ENCODE measurements at regions not wholly inside any gene's neighbourhood (a gene's known extent, or its start where the extent isn't known, plus 50 kb on each side); places are given as distances from the start of the nearest gene placed in this dataset.

DNA sequence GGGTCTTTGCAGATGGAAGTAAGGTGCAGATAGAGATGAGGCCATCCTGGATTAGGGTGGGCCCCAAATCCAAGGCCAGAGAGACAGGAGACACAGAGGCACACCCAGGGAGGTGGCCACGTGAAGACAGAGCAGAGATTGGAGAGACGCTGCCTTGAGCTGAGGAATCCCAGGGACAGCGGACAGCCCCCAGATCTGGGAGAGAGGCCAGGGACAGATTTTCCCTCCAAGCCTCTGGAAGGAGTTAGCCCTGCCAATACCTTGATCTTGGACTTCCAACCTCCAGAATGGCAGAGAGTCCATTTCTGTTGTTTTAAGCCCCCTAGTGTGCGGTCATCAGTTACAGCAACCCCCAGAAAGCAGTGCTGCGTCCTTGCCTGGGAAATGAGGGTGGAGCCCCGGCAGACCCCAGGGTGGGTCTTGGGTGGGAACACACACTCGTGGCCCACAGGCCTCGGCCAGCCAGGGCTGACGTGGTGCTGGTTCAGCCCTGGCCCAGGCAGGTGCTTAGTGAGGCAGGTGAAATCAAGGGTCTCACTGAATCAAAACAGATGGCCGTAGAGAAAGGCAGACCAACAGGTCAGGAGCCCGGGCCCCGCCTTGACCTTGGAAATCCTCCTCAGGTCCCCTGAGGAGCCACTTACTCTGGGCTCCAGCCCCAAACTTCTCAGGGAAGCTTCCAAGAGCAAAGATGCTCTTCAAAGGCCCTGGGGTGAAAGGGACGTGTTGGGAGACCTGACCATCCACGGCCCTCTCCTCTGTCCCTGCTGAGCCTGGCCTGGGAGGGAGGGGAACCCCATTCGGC is 169.3 kb downstream of the RBFOX3 start:
- no peak for DNase-seq

DNA sequence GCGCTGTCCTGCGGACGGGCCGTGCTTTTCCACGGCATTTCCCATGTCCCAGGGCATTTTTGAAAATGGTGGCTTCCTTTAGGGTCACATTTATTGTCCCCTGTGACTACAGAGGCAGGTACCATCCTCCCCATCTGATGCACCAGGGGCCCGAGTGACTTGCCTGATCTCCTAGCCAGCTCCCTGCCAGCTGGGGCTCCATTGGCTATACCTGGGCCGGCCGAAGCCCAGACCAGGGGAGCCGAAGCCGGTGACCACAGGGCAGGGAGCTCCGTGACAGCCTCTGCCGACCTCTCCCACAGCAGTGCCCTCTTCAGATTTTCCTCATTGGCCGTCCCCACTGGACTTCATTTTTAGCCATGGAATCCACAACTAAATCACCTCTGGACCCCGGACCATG is 170.6 kb downstream of the RBFOX3 start:
- DNase-seq, result no peak

DNA sequence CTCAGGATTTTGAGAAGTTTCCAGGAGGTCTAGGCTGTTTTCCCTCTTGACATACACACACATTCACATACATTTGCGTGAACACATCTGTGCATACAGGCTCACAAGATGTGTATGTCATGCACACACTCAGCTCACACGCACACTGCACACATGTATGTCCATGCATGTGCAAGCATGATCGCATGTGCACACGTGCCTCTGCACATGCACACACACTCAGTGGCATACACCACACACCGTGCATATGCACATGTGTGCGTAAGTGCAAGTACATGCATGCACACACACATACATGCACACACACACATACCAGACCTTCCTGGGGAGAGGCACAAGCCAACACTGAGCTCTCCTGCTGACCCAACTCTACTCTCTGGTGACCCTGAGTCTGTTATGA is 171.4 kb downstream of the RBFOX3 start:
- DNase-seq, result no peak

DNA sequence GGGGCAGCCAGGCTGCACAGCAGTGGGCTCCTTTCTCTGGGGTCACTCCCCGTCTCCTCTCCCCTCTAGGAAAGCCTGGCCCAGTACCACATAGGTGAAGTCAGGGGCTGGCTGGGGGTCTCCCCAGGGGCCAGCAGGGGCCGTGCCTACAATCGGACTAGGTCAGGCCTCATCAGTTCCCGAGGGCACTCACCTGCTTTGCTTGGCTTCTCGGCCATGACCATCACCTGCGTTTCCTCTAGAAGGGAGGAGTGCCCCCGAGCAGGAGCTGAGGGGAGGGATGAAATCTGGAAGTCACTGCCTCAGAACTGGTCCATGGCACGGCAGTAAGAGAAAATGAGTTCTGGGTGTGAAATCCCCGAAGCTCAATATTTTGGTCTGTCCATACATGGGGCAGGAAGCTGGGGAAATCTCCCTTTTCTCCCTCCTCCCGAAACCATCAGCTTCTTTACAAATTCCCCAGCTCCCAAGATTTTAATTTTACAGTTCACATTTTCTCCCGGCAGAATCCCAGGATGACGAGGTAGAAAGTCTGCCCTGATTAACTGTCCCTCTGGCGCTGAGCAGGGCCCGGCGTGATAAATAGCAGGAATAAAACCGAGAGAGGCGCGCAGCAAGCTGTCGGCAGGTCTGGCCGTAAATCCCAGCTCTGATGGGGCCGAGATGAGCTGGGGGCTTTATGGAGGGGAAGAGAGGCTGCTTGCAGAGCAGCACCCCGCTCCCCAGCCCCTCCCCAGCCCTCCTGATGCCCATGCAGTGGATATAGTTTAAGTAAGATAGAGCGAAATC is 172.1 kb downstream of the RBFOX3 start:
- DNase-seq, result no peak

DNA sequence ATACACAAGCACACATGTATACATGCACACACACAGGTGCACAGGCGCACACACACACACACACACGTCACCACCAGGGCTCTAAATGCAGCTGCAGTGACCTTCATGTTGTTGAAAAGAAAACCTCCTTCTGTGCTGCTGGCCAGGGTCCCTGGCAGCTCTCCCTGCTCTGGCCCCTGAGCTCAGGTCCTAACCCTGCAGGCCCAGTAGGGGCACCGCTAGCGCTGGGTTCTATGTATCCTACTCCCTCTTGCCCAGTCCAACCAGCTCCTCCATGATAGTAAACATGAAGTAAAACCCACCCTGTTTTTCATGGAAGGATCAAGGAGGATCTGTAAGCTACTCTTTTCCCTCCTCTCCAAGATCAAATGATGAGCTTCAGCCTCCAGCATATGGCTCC is 172.8 kb downstream of the RBFOX3 start:
- DNase-seq, result no peak

DNA sequence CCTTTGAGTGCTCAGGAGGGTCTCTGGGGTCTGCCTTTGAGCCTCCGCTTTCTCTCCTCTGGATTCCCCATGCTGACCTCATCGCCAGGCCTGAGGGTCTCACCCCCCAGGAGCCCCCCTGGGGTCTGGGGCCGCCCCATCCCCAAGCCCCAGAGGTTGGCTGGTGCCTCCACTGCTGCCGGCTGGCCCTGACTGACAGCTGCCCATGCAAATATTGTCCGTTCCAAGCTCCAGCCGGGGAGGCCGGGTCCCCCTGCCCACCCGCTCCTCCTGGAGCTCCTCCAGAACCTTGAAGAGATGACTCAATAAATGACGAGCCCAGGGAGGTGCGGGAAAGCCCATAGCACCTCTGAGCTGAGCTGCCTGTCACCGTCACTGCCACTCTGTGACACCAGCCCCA is 173.8 kb downstream of the RBFOX3 start:
- DNase-seq, result no peak

DNA sequence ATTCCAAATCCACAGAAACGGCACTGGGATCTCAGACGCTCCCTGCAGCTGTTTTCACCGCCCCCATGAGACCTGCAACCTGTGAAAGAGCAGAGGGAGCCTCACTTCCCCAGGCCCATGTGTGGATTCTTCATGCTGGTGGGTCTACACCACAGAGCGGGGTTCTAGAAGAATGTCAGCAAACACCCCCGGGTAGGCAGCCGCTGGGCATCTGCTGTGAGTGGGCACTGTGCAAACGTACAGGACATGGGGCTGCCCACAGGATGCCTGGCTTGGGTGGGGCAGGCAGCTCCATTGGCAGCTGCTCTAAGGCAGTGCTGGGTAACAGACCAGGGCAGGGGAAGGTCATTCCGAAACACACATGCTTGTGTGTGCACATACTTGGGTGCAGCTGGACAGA is 174.9 kb downstream of the RBFOX3 start:
- DNase-seq, result no peak

DNA sequence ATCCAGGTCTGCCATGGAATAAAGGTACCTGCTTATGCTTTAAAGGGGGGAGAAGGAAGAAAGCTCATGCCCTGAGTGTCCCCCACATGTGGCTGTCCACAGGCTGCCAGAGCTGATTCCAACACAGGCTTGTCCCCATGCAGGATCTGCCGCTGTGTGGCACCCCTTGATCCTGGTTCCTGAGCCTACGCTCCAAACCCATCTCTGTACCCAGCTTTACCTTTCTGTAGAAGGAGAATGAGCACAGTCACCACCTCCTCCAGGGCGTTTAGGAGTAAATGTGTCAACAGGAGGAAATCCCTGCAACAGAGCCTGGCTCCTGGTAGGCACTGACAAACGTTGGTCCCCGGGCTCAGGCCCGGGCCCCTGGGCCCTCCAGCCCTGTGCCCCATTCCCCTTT is 175.6 kb downstream of the RBFOX3 start:
- no peak for DNase-seq

DNA sequence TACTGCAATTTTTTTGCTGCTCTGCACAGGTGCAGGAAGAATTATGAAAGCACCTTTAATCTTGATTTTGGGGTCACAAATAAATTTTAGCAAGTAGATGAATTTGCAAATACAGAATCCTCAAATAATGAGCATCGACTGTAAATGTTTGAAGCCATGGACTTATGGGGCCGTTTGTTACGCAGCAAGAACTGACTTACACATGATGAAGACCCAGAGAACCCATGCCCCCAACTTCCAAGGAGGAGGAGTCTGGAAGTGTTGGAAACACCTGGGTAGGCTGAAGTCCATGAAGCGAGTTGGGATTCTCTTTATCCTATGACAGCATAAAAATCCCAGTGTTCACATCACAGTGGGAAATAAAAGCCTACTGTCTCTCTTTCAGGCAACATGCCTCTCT is 176.6 kb downstream of the RBFOX3 start:
- no peak for DNase-seq

DNA sequence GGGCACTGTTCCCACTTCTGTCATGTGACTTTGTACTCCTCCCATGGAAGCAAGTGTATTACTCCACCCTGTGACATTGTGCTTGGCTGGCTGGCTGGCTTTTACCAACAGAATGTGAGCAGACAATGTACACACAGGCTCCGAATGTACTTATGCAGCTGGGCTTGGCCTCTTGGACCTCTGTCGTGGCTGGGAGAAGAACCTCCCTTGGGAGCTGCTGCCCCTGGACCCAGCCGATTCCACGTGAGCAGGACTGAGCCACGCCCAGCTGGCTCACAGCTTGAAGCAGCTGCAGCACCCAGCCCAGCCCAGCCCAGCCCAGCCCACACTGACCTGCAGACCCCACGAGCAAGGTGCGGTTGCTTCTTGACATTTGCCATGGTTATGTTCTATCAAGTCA is 177.5 kb downstream of the RBFOX3 start:
- DNase-seq, result no peak

DNA sequence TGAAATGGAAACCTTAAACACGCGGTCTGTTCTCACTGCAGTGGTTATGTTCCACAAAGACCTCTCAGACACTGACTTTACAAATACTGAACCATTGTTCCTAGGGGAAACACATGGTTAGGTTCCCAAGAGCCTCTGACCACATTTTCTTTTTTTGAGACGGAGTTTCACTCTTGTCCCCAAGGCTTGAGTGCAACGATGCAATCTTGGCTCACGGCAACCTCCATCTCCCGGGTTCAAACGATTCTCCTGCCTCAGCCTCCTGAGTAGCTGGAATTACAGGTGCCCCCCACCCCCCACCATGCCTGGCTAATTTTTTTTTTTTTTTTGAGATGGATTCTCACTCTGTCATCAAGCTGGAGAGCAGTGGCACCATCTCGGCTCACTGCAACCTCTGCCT is 179.7 kb downstream of the RBFOX3 start:
- no peak for DNase-seq

DNA sequence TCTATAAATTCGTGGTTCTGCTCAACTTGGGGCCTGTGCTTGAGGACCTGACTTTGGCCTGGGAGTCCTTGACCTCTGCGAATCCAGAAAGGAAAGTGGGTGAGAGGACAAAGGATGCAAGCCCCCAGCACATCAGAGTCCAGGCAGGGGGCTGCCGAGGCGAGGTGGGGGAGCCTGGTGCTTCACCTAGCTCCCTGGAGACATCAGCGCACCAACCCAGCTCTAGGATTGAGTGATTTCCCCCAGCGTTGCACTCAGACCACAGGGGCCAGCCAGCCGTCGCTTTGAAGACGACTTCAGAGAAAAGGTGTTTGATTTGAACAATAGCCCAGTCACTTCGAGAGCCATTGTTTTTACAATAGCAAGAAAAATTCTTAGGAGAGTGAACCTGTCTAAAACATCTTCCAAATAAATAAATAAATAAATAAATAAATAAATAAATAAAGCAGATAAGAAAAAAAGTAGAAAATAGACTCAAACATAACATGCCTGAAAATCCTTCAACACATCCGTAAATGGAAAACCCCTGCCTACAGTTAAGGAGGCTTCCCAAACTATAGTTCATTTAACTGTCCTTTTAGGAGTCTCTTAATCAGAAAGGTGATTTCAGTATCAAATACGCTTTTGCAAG is 180.9 kb downstream of the RBFOX3 start:
- DNase-seq, result no peak

DNA sequence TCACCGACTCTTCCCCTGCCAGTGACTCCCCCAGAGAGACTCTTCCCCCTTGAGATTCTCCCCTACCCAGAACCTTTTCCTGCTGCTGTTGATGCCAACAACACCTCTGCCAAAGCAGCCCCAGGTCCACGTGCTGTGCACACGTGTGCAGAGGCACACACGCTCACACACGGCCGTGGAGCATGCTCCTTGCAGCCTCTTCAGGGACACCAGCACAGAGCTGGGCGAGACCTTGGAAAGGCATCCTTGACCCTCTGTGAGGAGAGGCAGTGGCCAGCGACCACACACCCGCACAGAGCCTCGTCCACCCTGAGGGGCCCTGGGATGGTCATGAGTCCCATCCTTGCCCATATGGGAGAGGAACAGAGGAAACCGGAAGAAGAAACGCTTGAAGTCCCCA is 181.9 kb downstream of the RBFOX3 start:
- DNase-seq, result no peak

DNA sequence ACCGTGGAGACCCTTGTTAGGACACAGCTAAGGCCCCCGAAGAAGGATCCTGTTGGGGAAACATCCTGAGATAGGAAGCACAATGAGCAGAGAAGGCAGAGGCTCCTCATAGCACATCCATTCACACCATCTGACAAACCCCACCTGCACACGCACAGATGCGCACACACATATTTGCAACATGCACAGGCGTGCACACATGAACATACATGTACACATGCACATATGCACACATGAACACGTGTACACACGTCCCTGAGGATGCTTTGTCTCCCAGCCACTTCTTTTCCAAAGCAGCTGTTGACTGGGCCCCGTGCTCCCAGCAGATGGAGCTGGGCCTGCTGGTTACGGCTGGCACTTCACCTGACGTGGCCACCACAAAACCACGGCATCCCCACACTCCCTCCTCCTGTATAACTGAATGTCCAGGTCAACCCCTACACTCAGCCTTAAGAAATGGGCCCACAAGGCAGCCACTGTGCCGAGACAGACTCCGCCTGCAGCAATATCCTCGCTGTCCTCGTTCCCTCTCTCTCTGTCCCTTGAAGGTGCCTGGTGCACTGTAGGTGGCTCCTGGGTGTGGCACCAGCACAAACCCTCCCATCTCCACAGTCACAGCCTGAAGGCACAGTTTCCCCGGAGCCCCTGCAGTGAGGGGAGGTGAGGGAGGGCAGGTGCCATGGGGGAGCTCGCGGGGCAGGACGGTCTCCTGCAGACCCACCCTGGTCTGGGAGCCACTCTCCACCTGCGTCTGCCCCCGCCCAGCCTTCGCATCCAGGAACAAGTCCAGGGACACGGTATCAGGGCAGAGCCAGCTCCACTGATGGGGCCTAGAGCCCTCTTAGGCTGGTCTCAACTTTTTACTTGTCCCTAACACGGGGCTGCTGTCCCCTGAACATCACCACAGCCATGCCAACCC is 183.0 kb downstream of the RBFOX3 start:
- DNase-seq, result no peak

DNA sequence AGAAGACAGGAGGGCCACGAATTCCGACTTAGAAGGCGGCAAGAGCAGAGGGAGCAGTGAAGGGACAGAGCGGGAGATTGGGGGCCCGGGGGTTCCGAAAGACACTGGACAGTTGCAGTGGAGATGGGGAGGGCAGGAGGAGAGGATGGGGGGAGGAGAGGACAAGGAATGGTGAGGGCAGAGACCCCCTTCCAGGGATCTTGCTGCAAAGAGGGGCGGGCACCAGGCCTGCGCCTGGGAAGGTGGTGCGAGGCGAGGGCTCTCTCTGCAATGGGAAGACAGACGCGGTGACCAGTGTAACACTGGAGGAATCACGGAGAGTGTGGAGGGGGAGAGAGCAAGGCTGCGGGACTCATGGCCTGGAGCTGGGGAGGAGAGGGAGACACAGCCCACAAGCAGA is 185.2 kb downstream of the RBFOX3 start:
- no peak for DNase-seq

DNA sequence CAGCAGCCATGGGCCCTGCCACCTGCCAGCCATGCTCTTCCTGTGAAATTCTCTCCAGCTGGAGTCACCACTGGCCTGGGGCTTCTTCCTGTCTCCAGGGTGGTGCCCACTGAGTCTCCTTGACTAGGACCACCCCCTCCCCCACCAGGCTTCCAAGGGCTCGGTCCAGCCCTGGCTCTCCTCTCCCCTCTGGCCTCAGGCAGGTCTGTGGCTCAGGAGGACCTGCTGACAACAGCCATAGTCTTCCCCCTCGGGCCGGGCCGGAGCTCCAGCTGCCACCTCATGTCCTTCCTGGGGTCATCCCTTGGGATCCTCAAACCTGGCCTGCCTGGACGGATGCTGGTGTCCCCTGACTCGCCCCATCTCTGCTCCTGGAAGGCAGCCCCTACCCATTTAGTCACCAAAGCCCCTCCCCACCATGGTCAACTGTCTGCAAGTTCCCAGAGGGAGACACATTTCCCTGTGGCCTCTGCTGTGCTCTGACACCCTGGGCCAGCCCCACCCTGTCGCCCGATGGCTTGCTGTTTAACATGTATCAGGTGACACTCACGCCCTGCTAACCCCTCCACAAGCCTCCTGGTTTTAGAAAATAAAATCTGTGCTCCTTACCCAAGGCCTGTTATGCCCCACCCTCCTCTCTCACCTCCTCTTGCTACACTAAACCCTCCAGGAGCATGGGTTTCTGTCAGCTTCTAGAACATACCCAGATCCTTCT is 186.2 kb downstream of the RBFOX3 start:
- DNase-seq, result no peak

DNA sequence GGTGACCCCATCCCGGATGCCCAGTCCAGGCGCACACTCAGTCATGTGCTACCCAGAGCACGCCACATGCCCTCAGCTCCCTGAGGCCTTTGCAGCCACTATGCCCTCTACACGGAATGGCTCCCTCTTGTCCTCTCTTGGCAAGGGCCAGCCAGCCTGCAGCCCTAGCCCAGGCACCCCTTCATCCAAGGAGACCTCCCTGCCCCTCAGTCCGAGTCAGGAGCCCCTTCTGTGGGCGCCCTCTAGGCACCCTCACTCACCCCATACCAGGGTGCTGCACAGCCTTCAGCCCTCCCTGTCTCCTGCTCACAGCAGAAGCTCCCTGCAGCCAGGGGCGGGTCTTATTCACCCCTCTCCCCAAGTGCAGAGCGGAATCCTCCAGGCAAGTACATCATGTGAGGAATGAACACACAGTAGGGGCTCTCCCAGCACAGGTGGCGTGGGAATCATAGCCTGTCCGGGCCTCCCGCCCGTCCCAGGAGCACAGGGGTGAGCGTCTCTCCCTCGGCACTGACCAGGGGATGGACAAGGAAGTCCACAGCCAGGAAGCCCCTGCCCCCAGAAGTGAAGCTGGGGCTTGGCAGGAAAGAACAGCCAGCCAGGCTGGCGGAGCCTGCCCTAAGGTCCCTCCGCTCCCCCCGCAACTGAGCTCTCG is 186.9 kb downstream of the RBFOX3 start:
- DNase-seq, result no peak

DNA sequence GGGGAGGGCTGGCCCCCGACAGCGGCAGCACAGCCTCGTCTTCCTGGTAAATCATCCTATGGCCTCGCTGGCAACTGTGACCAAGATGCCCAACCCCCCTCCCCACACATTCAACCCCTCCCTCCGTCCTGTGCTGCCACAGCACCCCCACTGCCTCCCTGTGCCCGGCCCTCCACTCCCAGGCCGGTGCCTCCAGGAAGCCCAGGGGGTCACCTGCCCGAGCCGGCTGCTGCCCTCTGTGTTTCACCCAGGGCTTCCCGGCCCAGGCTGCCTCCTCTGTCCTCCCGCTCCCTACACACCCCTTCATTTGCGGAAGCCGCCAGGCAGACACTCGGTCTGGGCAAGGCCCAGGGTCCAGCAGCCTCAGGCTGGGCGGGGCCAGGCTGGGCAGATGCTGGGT is 188.6 kb downstream of the RBFOX3 start:
- no peak for DNase-seq

DNA sequence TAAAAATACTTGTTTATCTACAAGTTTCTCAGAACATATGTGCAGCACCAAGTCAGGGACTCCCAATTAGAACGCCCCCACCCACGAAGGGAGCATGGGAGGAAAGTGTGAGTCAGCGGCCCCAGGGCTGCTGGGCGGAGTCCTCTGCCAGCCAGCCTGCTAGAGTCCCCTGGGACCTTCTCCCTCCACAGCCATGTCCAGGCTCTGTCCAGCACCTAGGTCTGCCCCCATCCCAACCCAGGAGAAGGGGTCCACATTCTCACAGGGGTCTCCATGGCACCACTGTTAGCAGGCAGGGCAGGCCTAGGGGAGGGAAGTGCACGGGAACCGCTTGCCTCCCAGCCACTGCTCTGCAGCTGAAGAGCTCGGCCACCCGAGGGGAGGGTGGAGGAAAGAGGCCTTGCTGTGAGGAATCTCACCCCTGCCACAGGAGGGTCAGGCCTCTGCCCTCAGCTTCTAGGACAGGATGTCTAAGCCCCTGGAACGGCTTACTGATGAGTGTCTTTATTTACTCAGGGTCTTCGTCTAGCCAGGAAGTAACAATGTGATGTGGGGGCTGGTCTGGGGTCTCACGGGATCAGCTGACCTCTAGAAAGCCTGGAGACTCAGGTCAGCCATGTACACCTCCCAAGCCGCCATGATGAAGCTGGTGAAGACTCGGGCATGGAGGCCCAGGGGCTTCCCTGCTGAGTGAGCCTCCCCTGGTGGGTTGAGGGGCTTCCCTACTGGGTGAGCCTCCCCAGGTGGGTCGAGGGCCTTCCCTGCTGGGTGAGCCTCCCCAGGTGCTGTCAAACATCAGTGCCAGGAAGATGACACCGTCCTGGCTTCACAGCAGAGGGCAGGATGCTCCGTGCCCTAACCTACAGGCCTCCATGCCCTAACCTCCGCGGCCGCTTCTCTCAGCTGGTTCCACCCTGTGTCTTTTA is 190.3 kb downstream of the RBFOX3 start:
- no peak for DNase-seq

DNA sequence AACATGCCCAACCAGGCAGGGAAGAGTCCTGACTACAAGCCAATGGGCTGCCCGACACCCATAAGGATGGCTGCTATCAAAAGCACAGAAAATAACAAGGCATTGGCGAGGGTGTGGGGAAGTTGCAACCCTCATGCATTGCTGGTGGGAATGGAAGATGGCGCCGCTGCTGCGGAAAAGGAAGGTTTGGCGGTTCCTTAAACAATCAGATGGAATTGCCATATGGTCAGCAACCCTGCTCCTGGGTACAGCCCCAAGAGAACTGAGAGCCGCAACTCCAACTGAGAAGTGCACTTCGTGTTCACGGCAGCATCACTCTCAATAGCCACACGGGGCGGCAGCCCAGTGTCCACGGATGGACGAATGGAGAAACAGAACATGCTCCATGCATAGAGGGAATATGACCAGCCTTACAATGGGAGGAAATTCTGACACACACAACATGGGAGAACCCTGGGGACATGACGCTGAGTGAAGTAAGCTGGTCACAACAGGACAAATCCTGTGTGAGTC is 193.3 kb downstream of the RBFOX3 start:
- DNase-seq, result no peak
